SH-SY5Y (cell line): ENCODE measurements at regions not wholly inside any gene's neighbourhood (a gene's known extent, or its start where the extent isn't known, plus 50 kb on each side); places are given as distances from the start of the nearest gene placed in this dataset.

Experiments
- GATA2 ChIP-seq: IDR thresholded peaks from 2 replicates; pipeline ENCODE4 v1.6.1; 2011; ENCODE audit warnings: mild to moderate bottlenecking, low read depth, low read length
- GATA3 ChIP-seq: IDR thresholded peaks from 2 replicates; pipeline ENCODE4 v1.6.1; 2011; ENCODE audit warnings: low read depth, mild to moderate bottlenecking, low read length, moderate library complexity

DNA sequence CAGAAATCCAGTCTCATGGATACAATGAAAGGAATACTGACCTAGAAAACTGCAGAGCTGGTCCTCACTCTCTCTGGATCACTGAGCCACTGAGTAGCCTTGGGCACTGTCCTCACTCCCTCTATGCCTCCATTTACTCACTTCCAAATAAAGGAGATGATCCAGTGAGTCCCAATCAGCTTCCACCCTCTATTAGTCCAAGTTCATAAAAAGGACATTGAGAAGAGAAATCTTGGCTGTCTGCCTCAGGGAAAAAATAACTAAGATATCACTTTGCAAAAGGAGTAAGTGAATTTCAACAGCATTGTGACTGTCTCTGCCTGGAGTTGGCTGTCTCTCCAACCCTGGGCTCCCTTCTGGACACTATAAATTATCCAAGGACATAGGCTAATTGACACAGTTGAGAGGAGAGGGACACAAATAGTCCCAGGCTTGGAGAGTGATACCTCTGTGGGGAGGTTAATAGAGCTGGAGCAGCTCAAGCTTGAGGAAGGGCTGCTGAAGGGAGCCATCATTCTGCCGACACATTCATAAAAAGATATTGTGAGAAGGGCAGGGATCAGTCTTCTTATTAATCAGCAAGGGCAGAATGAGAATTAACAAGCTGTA lies 572.3 kb downstream of the RAB28 start:
- TF ChIP-seq GATA2: no peak
- TF ChIP-seq GATA3: no peak

DNA sequence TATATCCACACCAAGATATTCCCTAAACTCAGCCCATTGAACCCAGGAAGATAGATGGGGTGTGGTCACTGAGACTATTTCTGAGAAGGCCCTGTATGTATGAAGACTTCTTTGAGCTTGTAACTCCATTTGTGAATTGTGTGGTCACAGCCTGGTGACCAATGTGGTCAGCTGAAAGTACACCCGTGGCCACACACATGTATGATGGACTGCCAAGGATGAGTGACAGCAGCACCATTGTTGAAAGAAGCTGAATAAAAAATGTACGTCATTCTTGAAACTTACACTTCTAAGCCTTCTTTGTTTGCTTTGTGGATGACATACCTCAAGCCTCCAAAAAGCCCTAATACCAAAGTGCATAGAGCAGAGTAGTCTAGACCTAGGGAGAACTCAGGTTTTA lies 581.4 kb downstream of the RAB28 start:
- TF ChIP-seq GATA2: no peak
- TF ChIP-seq GATA3: no peak

DNA sequence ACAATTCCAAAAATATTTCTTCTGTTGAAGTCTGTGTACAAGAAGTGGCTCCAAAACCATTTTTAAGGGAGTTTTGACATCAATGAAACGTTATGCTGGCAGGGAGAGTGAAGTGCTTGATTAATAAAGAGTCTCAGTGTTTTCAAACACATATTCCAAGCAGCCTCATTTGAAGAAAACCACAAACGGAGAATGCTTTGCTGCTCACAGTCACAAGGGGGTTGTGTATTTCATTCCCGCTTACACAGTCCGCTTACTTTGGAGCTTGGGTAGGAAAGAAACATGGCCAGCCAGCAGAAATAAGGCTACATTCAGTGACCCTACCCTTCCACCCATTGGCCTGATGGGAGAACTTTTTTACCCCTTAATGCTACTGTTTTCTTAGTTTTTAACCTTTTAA lies 586.2 kb downstream of the RAB28 start:
- TF ChIP-seq GATA3: no peak
- TF ChIP-seq GATA2: no peak

DNA sequence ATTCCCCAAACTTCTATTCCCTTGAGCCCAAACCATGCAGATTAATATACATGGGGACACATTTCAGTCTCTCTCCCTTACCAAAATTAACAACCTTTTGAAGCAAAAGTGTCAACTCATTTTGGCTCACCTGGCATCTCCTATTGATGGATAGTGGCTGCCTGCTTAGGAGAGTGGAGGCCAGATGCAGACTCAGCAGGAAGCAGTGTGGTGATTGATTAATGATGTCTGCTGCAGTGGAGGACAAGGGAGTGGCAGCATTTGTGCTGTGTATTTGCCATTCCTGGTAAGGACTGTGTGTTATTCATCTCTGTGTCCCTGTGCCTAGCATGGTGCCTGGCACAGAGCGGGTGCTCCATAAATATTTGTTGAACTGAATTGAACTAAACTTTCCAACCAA lies 590.1 kb downstream of the RAB28 start:
- TF ChIP-seq GATA2: no peak
- no peak for TF ChIP-seq GATA3

DNA sequence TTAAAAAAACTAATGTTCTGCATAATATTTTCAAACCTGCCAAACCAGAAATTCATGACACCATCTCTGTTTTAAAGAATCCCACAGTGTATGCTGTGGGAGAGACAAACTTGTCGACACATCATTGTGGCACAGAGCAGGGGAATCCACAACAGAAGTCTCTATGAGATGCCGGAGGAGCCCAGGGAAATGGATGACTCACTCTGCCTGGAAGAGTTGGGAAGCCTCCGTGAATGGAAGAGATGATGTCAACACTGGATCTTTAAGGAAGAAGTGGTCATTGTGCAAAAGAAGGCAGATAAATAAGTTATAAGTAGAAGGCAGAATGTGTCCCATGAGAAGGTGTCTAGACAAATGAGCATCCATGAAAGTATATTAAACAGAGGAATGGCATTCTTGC lies 595.1 kb downstream of the RAB28 start:
- TF ChIP-seq GATA3: no peak
- TF ChIP-seq GATA2: no peak

DNA sequence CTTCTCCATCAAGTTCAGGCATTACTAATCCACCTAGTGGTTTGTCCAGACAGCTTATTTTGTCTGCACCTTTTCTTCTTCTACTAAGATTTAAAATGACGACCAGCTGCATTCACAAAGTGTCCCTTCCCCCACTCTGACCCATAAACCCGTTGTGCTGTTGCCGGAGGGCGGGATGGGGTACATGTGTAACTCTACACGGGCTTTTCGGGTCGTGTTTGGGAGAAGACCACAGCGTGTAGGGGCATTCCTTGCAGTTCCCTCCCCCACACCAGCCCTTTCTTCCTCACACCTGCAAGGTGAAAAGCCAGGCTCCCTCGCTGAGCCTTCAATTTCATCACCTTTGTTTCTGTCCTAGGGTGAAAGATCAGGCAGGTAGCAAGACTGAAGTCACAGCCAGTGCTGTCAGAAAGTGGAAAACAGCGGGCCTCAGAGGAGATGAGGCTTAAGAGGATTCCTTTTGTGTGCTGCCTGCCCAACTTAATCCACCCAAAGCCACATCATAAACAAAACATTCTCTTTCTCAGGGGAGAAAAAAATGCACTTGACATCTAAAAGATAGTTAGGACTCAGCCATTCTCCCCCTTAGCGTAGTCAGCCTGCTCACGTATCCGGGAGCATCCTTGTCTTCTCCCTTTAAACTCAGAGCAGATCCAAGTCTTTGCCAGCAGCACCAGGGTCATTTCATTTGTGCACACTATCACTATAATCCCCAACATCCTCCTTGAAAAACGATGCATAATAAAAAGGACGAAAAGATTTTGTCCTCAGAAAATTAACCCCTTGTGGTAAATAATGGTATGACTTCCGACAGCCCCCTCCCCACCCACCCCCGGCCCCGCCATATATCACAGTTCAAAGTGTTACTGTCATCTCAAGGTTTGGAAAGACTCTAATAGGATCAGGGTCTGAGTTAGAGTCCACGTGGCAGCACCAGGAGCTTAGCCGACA lies 599.0 kb downstream of the RAB28 start:
- TF ChIP-seq GATA3: no peak
- TF ChIP-seq GATA2: no peak

DNA sequence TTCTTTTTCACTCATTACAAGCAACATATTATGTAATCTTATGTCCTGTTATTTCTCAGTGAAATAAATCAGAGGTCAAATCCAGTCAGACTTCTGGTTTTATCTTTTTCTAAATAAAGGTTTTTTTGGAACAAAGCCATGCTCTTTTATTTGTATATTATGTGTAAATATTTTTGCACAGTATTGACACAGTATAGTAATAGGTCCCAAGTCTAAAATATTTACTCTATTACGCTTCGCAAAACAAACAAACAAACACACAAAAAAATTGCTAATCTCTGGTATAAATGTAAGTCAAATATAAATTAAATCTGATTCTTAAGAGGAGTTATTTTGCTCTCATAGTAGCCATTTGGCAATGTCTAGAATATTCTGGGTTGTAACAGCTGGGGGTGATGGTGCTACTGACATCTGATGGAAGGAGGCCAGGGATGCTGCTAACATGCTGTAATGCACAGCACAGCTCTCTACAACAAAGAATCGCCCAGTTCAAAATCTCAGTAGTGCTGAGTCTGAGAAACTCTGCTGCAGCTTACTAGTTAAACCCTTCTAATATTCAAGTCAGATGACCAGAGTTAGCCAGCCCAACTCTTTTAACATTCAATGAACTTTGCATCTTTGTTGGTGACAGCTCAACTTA lies 602.1 kb downstream of the RAB28 start:
- no peak for TF ChIP-seq GATA3
- TF ChIP-seq GATA2: no peak

DNA sequence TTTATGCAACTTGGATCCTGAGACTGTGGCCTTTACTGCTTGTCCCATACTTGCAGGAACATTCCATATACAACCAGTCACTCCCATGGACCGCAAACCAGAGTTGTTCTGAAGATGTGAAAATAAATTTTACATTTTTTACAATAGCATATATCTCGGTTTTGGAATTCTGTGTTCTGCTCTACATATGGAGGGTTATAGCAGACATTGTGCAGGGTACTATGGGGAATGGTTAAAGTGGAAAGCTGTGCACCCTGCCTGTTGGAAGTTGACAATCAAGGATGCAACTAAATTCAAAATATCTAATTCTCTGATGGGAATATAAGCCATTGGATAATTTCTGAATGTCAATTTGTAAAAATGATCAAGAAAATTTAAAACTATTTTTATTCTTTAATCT lies 603.3 kb downstream of the RAB28 start:
- TF ChIP-seq GATA3: no peak
- TF ChIP-seq GATA2: no peak

DNA sequence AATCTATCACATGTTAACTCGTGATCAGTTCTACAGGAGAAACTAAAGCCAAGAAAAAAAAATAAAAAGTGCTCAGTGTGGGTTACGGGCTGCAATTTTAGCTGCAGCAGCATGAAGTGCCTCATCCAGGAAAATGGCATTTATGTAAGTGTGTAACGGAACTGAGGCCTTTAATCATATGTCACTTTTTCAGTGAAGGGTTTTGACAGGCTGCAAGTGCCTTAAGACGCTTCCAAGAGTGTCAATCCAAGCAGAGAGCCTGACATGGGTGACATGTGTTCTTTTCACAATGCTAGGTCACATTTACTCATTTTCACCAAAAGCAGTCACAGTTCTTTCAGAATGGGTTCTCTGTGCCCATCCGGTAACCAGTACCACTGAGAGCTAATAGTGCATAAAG lies 604.6 kb downstream of the RAB28 start:
- TF ChIP-seq GATA3: no peak
- TF ChIP-seq GATA2: no peak

DNA sequence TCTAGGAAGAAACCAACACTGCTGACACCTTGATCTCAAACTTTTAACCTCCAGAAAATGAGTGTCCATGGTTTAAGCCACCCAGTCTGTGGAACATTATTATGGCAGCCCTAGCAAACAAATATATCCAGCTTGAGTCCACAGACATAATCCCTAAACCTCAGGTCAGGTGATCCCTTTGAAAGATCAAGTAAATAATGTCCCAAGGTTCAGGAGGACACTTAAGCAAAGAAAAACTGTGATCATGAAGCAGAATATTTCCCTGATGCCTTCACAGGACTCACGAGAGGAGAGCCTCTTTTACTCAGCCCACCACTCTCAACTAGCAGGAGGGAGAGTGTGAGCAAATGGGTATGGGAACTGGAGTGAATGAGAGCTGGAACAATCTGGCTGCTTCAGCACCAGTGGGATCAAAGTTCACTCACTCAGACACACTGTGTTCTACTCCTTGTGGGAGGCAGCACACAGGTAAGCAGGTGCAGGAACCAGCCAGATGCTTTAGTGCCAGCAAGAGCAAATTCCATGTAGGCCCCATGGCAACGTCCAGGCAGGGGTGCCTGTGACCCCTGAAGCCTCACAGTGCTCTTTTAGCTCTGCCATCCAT lies 608.4 kb downstream of the RAB28 start:
- TF ChIP-seq GATA2 (no peak), GATA3 (no peak)

DNA sequence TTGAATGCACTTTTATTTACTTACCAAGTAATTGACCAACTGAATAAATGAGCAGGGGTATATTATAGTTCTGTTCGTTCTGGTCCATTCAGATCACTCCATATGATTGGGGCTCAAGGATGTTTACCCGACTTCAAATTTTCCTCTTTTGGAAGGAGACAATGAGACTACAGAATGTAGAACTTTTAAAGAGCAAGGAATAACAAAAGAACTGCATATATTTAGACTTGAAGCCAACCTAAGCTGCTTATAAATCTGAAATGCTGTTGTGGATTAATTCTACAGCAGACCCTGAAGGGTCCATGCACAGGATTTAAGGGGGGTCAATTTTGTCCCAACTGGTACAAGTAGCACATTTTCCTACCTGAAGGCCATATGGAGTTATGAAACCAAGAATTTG lies 610.8 kb downstream of the RAB28 start:
- no peak for TF ChIP-seq GATA2
- no peak for TF ChIP-seq GATA3

DNA sequence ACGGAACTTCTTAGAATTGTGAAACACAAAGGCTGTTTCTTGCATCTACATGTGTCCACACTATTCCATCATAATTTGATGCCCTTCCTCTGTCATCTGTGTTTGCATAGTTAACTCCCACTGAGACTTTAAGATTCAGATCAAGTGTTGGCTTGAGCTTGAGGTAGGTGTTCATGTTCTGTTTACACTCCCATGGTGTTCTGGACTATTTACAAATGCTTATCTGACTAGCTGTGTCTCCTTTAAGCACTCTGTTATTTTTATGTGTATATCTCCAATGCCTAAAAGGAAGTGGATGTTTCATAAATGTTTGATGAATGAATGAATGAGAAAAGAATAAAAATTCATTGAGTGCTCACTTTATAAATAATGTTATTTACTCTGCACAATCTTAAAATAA lies 622.7 kb downstream of the RAB28 start:
- TF ChIP-seq GATA2 (no peak), GATA3 (no peak)

DNA sequence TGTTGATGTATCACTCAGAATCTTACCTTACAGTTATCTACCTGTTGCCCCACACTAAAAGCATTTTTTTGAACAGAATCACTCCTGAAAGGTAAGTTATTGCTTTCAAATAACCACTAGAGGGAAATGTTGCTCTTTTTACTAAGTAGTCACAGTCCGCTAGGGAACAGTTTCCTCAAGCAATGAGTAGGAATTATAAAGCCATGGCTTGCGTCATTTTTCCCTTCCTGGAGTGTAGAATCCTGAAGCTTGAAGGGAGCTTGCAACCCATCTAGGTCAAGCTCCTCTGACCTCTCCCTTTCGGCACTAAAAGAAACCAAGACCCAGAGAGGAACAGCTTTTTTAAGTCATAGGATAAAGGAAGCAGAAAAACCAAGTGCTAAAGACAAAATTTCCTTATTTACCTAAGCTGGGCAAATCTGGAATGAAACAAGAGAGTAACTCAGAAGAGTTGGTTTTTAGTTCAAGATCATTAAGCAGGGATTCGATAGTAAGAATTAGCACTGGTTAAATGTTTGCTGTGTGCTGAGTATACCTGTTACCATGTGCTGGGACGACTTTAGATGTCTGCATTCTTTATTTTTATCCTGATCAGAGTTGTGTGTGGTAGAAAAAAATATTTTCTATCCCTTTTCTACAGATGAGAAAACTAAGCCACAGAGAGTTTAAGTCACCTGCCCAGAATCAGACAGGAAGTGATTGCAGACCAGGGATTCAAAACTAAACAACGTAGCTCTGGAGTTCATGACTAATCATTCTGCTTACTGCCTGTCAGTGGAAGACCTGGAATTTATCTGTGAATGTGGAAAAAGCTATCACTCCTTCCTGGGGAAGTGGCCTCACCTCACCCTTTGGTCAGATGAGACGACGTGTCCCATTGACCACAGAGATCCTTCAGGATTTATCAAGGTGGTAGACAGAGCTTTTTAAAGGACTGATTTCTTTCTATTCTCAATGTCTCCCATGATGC lies 631.5 kb downstream of the RAB28 start:
- TF ChIP-seq GATA3 (no peak), GATA2 (no peak)

DNA sequence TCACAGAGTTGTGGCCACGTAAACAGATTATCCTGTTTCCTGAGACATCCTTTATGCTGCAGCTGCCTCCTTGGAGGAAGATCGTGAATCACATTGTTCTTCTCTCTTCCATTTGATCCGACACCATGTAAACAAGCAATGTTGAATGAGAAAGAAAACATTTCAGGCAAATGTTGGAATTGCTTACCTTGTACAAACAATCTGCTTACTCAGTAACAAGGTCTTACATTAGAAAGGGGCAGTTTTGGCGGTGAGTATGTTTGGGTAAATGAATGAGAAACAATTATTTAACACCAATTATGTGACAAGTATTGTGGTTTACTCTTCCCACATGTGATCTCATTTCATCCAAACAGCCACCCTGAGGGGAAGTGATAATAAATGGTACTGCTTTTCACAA lies 637.8 kb downstream of the RAB28 start:
- TF ChIP-seq GATA3 (no peak), GATA2 (no peak)
